GM18873 (cell line): ENCODE measurements at regions not wholly inside any gene's neighbourhood (a gene's known extent, or its start where the extent isn't known, plus 50 kb on each side); places are given as distances from the start of the nearest gene placed in this dataset.

Source experiments
- ATAC-seq: cut with Tn5 transposase; IDR thresholded peaks from one replicate; pipeline ENCODE4 v1.9.1; 2021; ENCODE audit warnings: mild to moderate bottlenecking, moderate library complexity, moderate number of reproducible peaks; ENCODE audit not compliant: unreplicated experiment, low FRiP score

- ATAC-seq: no peak
Observed at GRCh38 chr14:101480022-101480746, 81.1 kb upstream of the DIO3 start.

DNA sequence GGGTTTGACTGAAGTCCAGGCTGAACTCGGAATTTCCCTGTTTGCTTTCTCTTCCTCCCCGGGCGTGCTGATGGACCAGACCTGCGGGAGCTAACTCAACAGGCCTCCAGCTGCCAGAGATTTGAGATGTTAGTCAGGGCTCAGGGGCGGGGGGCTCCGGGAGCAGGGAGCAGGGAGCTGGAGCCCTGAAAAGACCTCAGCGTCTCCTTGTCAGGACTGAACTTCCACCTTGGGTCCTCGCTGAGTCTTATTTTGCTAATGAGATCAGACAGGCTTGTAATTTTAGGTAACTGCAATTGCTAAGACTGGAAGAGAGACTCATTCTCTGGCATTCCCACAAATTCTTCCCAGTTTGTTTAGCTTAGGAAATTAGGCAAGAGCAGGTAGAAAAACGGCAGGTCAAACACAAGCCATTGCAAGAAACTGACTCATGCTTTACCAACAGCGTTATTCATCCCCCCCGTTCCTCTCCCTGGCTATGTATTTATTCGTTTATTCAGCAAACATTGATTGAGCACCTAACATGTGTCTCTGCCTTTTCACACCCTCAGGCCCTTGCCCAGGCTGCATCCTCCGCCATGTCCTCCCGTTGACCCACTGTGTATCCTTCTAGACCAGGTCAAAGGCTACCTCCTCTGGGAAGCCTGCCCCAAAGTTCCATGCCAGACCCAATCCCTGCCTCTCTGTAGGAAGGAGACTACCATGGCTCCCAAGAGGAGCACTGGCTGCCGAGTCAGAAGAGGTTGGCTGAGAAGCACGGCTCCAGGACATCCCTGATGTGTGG, 80.4 kb upstream of the DIO3 start:
- no peak for ATAC-seq

DNA sequence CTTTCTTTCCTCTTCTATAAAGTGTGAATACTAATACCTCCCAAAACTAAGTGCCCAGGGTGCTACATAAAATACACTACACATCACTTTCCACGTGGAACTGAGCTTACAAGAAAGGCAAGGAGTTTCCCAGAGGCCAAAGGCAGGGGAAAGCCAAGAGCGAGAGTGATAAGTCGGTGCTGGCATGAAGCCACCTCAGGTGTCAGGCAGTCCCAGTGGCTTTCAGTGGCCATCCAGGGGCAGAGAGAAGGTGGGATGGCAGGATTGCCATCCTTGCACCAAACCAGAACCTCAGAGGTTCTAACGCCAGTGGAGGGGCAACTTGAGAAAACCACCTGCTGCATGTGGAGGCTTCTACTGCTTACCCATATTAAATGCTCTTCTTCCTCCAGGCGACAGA, 79.7 kb upstream of the DIO3 start:
- ATAC-seq: no peak

GRCh38 chr14:101482066-101482465, 79.2 kb upstream of the DIO3 start:
- no peak for ATAC-seq

GRCh38 chr14:101483829-101484228, 77.5 kb upstream of the DIO3 start:
- ATAC-seq: no peak

DNA sequence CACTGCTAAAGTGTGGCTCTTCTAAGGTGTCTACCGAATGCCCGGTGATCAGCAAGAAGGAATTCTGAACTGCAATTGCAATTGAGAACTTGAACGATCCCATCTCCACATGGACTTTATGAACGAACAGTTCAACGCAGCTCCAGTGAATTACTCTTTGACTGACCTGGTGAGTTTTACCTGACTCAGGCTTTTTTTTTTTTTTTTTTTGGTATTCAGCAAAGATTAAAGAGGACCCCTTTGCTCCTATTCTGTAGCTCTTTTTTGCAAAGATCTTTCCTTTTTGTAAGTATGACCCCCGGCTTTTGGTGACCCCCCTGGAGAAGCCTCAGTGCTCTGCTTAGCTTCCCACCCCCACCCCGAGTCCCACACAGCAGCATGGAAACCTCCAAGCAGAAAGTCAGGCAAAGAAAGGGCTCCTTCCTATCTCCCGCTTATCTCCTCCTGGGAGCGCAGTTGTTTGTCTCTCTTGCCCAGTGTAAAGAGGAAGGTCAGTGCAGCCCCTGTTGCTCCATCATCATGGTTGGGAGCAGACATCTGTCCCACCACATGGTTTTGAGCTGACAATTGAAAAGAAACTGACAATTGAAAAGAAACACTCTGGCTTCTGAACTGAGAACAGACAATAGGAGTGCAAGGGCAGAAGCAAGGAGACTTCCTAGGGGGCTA, 72.1 kb upstream of the DIO3 start:
- no peak for ATAC-seq

DNA sequence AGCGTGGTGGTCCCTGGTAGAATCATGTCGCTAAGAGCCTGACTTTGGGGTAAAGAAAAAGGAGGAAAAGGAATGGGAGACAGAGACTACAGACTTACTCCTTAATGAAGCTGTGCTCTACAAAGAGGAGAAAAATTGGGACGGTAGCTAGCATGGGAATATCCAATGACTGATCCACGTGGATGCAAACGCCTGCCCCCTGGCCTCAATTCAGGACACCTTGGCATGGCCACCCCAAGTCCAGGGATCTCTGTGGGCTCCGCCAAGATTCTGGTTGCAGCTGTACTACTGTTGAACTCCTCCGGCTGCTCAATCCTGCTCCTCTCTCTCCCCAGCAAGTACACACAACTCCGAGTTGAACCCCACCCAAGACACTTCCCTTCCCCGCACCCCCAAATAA, 70.5 kb upstream of the DIO3 start:
- ATAC-seq: no peak

DNA sequence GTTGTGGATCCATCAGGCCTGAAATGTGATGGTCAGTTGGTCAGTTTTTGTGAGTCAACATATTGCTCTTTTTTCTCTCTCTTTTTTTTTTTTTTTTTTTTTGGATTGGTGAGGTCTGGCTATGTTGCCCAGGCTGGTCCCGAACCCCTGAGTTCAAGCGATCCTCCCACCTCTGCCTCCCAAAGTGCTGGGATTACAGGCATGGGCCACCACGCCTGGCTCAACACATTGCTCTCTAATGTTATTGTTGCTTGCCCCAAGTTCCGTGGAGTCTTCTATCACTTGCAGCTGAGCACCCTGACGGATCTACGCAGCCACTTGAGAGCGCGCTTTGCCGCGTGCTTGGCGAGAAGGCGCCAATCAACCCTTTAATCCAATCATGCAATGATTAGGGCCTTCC, 69.5 kb upstream of the DIO3 start:
- ATAC-seq: no peak

- no peak for ATAC-seq
Observed at GRCh38 chr14:101492716-101493115, 68.6 kb upstream of the DIO3 start.

- ATAC-seq: no peak
Observed at GRCh38 chr14:101494826-101495225, 66.5 kb upstream of the DIO3 start.

DNA sequence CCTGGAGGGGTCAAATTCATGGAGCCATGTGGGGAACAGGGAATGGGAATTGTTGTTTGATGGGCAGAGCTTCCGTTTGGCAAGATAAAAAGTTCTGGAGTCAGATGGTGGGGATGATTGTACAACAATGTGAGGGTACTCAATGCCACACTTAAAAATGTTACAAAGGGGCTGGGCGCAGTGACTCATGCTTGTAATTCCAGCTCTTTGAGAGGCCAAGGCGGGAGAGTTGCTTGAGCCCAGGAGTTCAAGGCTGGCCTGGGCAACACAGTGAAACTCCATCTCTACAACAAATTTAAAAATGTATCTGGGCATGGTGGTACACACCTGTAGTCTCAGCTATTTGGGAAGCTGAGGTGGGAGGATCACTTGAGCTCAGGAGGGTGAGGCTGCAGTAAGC, 66.0 kb upstream of the DIO3 start:
- no peak for ATAC-seq

- ATAC-seq: no peak
Observed at GRCh38 chr14:101495827-101496775, 65.2 kb upstream of the DIO3 start.

GRCh38 chr14:101496776-101497683, 64.3 kb upstream of the DIO3 start:
- ATAC-seq: no peak

GRCh38 chr14:101497684-101498525, 63.4 kb upstream of the DIO3 start:
- no peak for ATAC-seq

DNA sequence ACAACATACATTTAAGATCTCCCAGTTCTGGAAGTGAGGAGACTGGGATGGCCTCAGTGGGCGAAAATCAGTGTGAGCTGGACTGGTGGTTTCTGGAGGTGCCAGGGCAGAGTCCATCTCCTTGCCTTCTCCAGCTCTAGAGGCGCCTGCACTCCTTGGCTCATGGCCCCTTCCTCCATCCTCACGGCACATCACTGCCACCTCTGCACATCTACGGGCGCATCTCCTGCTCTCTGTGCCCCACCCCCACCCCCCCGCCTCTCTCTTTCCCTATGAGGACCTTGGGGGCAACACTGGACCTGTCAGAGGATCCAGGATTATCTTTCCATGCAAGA, 62.8 kb upstream of the DIO3 start:
- no peak for ATAC-seq

DNA sequence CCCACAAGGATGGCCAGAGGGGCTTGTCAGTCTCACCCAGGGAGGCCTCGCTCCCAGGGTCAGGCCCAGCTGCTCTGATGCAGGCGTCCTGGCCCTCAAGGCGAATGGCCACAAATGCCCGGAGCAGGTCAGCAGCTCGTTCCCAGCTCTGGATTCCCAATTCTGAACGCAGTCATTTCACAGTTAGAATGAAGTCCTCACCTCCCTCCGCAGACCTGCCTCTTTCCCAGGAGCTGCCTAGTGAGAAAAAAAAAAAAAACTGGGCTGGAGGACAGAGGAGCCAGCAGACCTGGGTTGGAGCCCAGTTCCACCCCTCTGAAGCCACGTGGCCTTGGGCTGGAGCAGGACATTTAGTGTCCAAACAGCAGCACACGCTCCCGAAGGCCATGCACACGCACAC, 62.2 kb upstream of the DIO3 start:
- no peak for ATAC-seq

GRCh38 chr14:101499513-101499912, 61.8 kb upstream of the DIO3 start:
- ATAC-seq: no peak

DNA sequence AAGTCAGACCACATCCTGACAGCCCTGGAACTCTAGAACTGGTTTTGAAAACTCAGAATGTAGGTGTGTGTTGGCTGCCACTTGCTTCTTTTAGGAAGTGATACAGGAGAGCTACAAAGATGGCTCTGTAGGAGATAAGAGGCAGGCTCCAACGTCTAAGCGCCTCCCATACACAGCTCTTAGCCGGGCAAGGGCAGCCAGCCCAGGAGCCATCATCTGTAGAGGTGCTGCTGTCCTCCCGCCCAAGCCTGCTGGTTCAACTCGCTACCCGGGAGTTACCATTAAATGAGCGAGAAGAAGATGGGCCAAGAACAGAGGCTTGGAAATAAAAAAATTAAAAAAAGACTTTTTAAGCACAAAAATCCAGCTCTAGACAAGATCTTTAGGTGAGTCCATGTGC, 61.2 kb upstream of the DIO3 start:
- no peak for ATAC-seq

- ATAC-seq: no peak
Observed at GRCh38 chr14:101500681-101501080, 60.6 kb upstream of the DIO3 start.
